Forelimb muscle (tissue), 1 donor: ENCODE measurements at regions not wholly inside any gene's neighbourhood (a gene's known extent, or its start where the extent isn't known, plus 50 kb on each side); places are given as distances from the start of the nearest gene placed in this dataset.
"Not testable (repeated sequence)": the region's sequence is repeated elsewhere in the genome, so short reads cannot be mapped to it uniquely, and the experiment has no call there.

ENCODE experiments used
- DNase-seq: peaks from one replicate; pipeline ENCODE4 v3.0.0-alpha.2; 2013; ENCODE audit warnings: low read depth

- DNase-seq: not testable (repeated sequence)
Measured at GRCh38 chr5:11392-11791, 80.6 kb upstream of the PLEKHG4B start.

DNA sequence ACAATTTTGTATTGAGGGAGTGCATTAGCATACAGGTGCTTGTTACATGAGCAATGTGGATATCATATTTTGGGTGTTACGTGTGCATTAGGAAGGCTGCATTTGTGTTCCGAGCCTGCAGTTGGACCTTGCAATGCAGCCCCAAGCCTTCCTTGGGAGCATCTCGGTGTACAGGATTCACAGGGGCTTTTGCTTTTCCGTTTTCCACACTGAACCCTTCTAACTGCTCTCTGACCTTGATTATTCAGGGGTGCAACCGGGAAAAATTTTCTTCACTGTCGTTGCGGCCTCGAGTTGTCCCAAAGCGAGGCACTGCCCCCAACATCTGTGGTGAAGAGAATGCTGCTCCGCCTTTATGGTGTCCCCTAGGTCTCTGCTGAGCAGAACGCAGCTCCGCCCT, 80.1 kb upstream of the PLEKHG4B start:
- DNase-seq: peak; percentile 8

DNA sequence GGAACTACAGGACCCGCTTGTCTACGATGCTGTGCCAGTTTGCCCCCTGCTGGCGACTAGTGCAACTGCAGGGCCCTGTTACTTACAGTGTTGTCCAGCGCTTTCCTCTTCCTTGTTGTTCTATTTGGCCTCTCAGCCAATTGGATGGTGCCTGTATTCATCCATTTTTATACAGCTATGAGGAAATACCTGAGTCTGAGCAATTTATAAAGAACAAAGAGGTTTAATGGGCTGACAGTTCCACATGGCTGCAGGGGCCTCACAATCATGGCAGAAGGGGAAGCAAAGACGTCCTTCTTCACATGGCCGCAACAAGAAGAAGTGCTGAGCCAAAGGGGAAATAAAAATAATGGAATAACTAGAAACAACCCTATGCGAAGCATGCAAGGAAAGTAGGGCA, 78.7 kb upstream of the PLEKHG4B start:
- no peak for DNase-seq

GRCh38 chr5:14676-15075, 77.3 kb upstream of the PLEKHG4B start:
- DNase-seq: not testable (repeated sequence)

GRCh38 chr5:20276-20675, 71.7 kb upstream of the PLEKHG4B start:
- not testable (repeated sequence) for DNase-seq

- no peak for DNase-seq
Measured at GRCh38 chr5:21654-22233, 70.2 kb upstream of the PLEKHG4B start.

GRCh38 chr5:23907-24306, 68.1 kb upstream of the PLEKHG4B start:
- not testable (repeated sequence) for DNase-seq

GRCh38 chr5:25067-25466, 66.9 kb upstream of the PLEKHG4B start:
- not testable (repeated sequence) for DNase-seq

- no peak for DNase-seq
Measured at GRCh38 chr5:30131-30530, 61.8 kb upstream of the PLEKHG4B start.

DNA sequence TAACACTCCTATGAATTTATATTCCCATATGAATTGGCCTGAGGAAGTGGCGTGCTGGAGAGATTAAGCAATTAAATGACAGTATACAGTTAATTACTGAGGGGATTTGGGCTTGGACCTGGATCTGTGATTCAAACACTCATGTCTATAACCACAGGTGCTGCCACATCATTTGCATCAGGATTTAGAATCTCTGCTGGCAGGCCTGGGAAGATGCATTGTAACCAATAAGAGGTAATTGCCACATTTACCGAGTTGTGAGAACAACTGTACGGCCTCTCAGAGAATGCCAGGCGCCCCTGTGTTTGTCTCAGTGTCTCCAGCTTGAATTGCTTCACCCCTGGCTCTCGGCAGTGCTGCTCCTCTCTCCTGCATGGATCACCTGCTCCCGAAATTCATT, 61.4 kb upstream of the PLEKHG4B start:
- DNase-seq: not testable (repeated sequence)

DNA sequence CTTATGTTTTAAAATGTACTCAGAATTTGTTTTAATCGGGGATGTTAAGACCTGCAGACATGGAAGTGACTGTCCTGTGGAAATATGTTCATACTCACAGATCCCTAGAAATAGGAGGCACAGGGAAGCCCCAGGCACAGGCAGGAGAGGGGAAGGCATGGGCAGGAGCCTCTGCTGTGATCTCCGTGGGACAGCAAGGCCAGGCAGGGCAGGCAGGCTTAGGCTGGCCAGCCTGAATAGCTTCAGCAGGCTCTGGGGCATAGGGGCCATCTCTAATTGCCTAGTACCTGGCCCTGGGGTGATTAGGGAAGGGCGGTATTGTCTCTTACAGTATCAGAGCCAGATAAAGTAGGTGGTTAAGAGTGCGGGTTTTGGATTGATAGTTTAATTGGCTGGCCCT, 59.8 kb upstream of the PLEKHG4B start:
- no peak for DNase-seq

DNA sequence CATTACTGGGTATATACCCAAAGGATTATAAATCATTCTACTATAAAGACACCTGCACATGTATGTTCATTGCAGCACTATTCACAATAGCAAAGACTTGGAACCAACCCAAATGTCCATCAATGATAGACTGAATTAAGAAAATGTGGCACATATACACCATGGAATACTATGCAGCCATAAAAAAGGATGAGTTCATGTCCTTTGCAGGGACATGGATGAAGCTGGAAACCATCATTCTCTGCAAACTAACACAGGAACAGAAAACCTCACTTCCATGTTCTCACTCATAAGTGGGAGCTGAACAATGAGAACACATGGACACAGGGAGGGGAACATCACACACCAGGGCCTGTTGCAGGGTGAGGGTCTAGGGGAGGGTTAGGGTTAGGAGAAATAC, 56.4 kb upstream of the PLEKHG4B start:
- DNase-seq: not testable (repeated sequence)

DNA sequence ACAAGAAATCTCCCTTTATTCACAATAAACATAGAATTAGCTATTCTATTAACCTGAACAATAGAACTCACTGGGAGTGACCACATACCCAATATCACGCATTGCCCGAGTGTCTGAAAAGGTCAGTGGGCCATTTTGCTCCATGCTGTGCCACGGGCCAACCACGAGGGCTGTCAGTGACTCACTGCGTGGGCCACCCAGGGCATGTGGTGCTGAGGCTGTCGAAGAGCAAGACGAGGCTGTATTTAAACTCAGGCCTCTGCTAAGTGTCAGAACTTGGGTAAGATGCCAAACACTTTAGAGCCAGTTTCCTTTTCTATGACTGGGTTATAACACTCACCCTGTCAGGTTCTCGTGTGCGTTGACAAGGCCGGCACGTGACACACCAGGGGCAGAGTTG, 54.8 kb upstream of the PLEKHG4B start:
- not testable (repeated sequence) for DNase-seq

- no peak for DNase-seq
Measured at GRCh38 chr5:39979-40583, 51.9 kb upstream of the PLEKHG4B start.
